ENCODE measurements at regions not wholly inside any gene's neighbourhood (a gene's known extent, or its start where the extent isn't known, plus 50 kb on each side); places are given as distances from the start of the nearest gene placed in this dataset.
"Not testable (repeated sequence)": the region's sequence is repeated elsewhere in the genome, so short reads cannot be mapped to it uniquely, and the experiment has no call there.

DNA sequence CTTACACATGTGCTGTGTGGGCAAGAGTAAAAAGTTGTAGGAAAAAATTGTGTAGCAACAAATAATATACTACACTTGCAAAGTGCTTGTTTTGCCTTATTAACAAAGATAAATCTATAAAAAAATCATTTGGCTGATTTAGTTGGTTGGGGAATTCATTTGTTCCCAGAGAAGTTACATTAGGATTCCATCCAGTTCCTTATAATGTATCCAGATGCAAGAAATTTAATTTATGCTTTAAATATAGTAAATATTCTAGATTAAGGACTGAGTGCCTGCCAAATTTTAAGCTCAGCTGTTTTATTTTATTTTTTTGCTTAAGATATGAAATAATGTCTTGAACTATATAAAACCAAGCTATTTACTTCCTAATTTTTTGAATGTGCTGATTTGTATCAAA lies 1169.9 kb downstream of the NXPH1 start:
- ATAC-seq, result no peak
- Histone ChIP-seq H3K4me3 (no peak overlapping the region), H3K36me3 (no peaks in the 10 kb centered on the region), H3K27me3 (no peaks in the 10 kb centered on the region), H3K4me1 (no peaks in the 10 kb centered on the region), H3K27ac (no peak overlapping the region), H3K9me3 (no peaks in the 10 kb centered on the region)
- TF ChIP-seq POLR2AphosphoS5 (IDR thresholded peaks at IDR 0.05) (no peak), CTCF (IDR thresholded peaks at IDR 0.05) (no peak)

DNA sequence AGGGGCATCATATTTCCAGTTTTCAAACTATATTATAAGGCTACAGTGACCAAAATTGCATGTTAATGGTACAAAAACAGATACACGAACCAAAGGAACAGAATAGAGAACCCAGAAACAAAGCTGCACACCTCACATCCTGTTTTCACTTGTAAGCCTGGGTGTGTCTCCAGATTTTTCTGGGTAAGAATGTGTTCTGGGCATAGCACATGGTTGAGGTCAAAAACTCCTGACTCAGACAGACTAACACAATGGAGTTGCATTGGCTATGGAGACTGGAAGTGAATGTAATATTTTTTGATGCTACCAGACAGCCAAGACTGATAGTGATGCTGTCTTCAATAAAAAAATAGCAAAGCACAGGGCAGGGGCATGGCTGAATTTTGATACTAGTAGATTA lies 1175.2 kb downstream of the NXPH1 start:
- no peak for ATAC-seq
- no peak for TF ChIP-seq POLR2AphosphoS5 (IDR thresholded peaks at IDR 0.05)
- TF ChIP-seq POLR2A (IDR thresholded peaks at IDR 0.05), result no peak
- no peak for TF ChIP-seq CTCF (IDR thresholded peaks at IDR 0.05)
- no peak for TF ChIP-seq EP300 (IDR thresholded peaks at IDR 0.05)
- no peak overlapping the region for H3K4me3 ChIP-seq
- WGBS, 2 donors (ENCODE audit: low coverage in 1 of 2), result 55 to 71% methylated on average over 1 of the region's 1 CpG
- no peak overlapping the region for H3K27ac ChIP-seq
- H3K4me1 ChIP-seq, result no peaks in the 10 kb centered on the region
- H3K9me3 ChIP-seq, result no peaks in the 10 kb centered on the region
- no peaks in the 10 kb centered on the region for H3K36me3 ChIP-seq
- H3K27me3 ChIP-seq, result no peaks in the 10 kb centered on the region

DNA sequence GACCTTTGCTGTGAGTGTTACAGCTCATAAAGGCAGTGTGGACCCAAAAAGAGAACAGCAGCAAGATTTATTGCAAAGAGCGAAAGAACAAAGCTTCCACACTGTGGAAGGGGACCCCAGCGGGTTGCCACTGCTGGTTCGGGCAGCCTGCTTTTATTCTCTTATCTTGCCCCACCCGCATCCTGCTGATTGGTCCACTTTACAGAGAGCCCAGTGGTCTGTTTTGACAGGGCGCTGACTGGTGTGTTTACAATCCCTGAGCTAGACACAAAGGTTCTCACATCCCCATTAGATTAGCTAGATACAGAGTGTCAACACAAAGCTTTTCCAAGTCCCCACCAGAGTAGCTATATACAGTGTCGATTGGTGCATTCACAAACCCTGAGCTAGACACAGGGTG lies 1187.5 kb downstream of the NXPH1 start:
- WGBS, 2 donors (ENCODE audit: low coverage in 1 of 2), result 95 to 100% methylated on average over 4 to 6 of the region's 6 CpGs
- not testable (repeated sequence) for H3K27me3 ChIP-seq, H3K4me3 ChIP-seq, H3K4me1 ChIP-seq, H3K27ac ChIP-seq, H3K9me3 ChIP-seq, H3K36me3 ChIP-seq, ATAC-seq

DNA sequence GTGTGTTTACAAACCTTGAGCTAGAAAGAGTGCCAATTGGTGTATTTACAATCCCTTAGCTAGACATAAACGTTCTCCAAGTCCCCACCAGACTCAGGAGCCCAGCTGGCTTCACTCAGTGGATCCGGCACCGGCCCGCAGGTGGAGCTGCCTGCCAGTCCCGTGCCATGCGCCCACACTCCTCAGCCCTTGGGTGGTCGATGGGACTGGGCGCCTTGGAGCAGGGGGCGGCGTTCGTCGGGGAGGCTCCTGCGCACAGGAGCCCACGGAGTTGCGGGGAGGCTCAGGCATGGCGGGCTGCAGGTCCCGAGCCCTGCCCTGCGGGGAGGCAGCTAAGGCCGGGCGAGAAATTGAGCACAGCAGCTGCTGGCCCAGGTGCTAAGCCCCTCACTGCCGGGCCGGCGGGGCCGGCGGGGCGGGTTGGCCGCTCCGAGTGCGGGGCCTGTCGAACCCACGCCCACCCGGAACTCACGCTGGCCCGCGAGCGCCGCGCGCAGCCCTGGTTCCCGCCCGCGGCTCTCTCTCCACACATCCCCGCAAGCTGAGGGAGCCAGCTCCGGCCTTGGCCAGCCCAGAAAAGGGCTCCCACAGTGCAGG lies 1188.0 kb downstream of the NXPH1 start:
- H3K4me3 ChIP-seq, H3K27ac ChIP-seq, H3K9me3 ChIP-seq, H3K4me1 ChIP-seq, H3K27me3 ChIP-seq, ATAC-seq, H3K36me3 ChIP-seq: not testable (repeated sequence)
- no CpG with 5 or more reads among the region's 44 CpGs for WGBS, 2 donors (ENCODE audit: low coverage in 1 of 2)

DNA sequence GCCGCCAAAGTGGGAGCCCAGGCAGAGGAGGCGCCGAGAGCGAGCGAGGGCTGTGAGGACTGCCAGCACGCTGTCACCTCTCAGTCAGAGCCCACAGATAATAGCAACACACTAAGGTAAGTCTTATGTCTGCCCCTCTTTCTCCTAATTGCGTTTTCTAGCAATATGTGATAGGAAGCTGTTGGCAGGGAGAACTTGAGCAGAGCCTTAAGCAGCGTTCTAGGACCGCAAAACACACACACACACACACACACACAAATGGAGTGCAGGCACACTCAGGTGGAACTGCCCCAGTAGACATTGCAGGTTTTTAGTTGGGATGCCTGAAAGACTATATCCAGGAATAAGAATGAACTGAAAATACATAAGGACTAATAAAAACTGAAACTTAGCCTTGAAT lies 1188.5 kb downstream of the NXPH1 start:
- no peaks in the 10 kb centered on the region for H3K4me1 ChIP-seq
- no peaks in the 10 kb centered on the region for H3K9me3 ChIP-seq
- no peak overlapping the region for H3K4me3 ChIP-seq
- H3K36me3 ChIP-seq, result no peaks in the 10 kb centered on the region
- no peaks in the 10 kb centered on the region for H3K27me3 ChIP-seq
- no peak for ATAC-seq
- H3K27ac ChIP-seq, result no peak overlapping the region
- WGBS, 2 donors (ENCODE audit: low coverage in 1 of 2), result 83 to 100% methylated on average over 2 to 3 of the region's 9 CpGs
- TF ChIP-seq POLR2AphosphoS5 (IDR thresholded peaks at IDR 0.05) (no peak), EP300 (IDR thresholded peaks at IDR 0.05) (no peak), POLR2A (IDR thresholded peaks at IDR 0.05) (no peak), CTCF (IDR thresholded peaks at IDR 0.05) (no peak)

- Histone ChIP-seq H3K4me3 (no peak overlapping the region), H3K4me1 (no peaks in the 10 kb centered on the region), H3K27ac (no peak overlapping the region), H3K9me3 (no peaks in the 10 kb centered on the region), H3K27me3 (no peaks in the 10 kb centered on the region), H3K36me3 (no peaks in the 10 kb centered on the region)
- WGBS, 2 donors (ENCODE audit: low coverage in 1 of 2), result 90% methylated on average over 3 of the region's 3 CpGs; no CpG with 5 or more reads in 1 of the 2 donors
- no peak for TF ChIP-seq POLR2A (IDR thresholded peaks at IDR 0.05)
- TF ChIP-seq CTCF (IDR thresholded peaks at IDR 0.05), result no peak
- no peak for TF ChIP-seq EP300 (IDR thresholded peaks at IDR 0.05)
- TF ChIP-seq POLR2AphosphoS5 (IDR thresholded peaks at IDR 0.05), result no peak
- no peak for ATAC-seq
Measured at GRCh38 chr7:9625953-9626352, 1192.5 kb downstream of the NXPH1 start.
